ENCODE measurements at regions not wholly inside any gene's neighbourhood (a gene's known extent, or its start where the extent isn't known, plus 50 kb on each side); places are given as distances from the start of the nearest gene placed in this dataset.
A peak's percentile ranks its signal among the peaks of the same experiment; 100 is the strongest.

- no peak for DNase-seq (ENCODE audit: low read depth in 4 of 4, low spot score in 2 of 4)
Measured at GRCh38 chr1:98482611-98483010, 178.9 kb upstream of the SNX7 start.

GRCh38 chr1:98480271-98480670, 181.2 kb upstream of the SNX7 start:
- no peak for DNase-seq (ENCODE audit: low read depth in 4 of 4, low spot score in 2 of 4)

DNA sequence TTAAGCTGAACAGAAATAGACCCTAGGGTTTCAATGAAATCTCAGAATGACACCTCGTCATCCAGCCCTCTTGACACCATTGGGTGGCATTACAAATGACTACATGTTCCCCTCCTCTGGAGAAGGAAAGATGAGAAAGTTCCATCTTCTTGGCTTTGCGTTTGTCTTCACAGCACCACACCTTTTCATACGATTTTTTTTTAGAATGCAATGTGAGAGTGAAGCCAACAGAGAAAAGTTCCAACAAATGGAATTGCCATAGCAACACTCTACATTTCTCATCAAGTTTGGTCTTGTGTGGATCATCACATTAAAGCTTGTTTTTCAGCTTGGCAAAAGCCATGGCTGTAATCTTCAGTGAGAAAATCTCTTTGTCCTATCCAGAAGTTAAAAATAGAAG, 183.4 kb upstream of the SNX7 start:
- no peak for DNase-seq (ENCODE audit: low read depth in 4 of 4, low spot score in 2 of 4)

GRCh38 chr1:98472878-98473277, 188.6 kb upstream of the SNX7 start:
- no peak for DNase-seq (ENCODE audit: low read depth in 4 of 4, low spot score in 2 of 4)

DNA sequence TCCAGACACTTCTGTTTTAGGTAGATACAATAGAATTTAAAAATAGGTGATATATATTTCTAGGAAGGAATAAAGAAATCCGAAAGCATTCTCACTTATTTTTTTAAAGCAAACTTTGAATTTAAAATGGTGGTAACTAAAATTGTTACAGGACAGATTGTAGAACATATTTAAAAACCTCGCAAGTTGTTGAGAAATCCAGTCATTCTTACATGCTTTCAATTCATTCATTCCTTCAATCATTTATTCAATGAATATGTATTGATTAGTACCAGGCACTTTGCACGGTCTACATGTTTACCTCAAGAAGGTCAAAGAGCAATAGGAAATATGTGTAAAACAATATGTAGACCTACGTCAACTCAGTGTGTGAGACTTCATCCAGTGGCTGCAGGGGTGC, 189.9 kb upstream of the SNX7 start:
- no peak for DNase-seq (ENCODE audit: low read depth in 4 of 4, low spot score in 2 of 4)

GRCh38 chr1:98468111-98468717, 193.3 kb upstream of the SNX7 start:
- peak in 3 of 4 donors; percentile 4 to 29 (median 5) for DNase-seq (ENCODE audit: low read depth in 4 of 4, low spot score in 2 of 4)

- DNase-seq (ENCODE audit: low read depth in 4 of 4, low spot score in 2 of 4) = no peak
Measured at GRCh38 chr1:98467586-98467985, 193.9 kb upstream of the SNX7 start.

DNA sequence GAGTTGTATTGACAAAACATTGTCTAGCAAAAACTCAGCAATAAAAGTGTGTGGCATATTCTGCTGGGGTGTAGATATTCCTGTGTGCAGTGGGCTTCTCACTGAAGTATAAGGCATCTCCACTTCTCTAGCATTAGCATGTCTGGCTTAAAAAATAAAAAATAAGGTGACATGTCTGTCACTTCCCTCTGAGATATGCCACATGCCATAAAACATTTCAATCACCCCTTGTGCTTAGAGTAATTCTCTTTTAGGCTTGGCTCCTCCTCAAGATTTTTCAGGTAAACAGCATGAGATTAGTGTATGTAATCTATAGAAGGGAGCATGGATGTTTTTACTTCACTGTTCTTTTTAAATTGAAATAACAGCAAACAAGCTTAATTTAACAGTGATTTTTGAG, 194.4 kb upstream of the SNX7 start:
- no peak for DNase-seq (ENCODE audit: low read depth in 4 of 4, low spot score in 2 of 4)

DNA sequence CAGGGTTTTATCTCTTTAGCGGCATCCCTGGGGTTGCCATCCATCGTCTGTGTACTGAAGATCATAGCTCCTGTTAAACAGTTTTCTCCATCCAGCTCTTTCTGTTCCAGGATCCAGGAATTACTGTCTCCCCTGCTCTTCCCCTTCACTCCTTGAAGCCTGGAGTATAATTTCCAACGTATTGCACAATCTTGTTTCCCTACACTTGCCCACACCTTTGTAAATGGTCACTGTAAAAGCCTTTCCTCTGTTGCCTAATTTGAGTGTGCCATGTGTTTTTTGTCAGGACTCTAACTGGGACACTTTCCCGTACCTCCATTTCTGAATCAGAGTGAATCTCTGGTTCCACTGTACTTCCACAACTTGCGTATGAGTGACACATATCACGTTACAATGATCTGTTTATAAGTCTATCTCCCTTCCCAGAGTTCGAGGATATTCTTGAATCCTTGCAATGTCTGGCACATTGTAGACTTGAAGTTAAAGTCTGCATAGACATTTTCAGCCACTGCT, 199.6 kb upstream of the SNX7 start:
- no peak for DNase-seq (ENCODE audit: low read depth in 4 of 4, low spot score in 2 of 4)

- DNase-seq (ENCODE audit: low read depth in 4 of 4, low spot score in 2 of 4) = no peak
Measured at GRCh38 chr1:98460136-98460535, 201.4 kb upstream of the SNX7 start.

DNA sequence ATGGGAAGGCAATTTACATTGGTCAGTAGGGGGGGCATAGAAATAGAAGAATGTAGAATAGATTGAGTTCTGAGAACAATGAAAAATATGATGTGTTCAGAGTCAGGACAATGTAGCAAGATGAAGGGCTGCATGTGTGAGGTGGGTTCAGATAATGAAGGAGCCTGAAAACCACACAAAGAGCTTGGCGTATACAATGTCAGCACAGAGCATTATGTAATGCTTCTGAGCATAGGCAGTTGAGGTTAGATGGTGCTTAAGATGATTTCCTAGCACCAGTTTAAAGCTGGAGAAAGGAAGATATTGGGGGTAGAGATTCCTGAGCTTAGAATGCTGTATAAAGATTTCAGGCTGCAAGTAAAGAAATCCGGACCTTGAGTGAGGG, 202.0 kb upstream of the SNX7 start:
- no peak for DNase-seq (ENCODE audit: low read depth in 4 of 4, low spot score in 2 of 4)

DNA sequence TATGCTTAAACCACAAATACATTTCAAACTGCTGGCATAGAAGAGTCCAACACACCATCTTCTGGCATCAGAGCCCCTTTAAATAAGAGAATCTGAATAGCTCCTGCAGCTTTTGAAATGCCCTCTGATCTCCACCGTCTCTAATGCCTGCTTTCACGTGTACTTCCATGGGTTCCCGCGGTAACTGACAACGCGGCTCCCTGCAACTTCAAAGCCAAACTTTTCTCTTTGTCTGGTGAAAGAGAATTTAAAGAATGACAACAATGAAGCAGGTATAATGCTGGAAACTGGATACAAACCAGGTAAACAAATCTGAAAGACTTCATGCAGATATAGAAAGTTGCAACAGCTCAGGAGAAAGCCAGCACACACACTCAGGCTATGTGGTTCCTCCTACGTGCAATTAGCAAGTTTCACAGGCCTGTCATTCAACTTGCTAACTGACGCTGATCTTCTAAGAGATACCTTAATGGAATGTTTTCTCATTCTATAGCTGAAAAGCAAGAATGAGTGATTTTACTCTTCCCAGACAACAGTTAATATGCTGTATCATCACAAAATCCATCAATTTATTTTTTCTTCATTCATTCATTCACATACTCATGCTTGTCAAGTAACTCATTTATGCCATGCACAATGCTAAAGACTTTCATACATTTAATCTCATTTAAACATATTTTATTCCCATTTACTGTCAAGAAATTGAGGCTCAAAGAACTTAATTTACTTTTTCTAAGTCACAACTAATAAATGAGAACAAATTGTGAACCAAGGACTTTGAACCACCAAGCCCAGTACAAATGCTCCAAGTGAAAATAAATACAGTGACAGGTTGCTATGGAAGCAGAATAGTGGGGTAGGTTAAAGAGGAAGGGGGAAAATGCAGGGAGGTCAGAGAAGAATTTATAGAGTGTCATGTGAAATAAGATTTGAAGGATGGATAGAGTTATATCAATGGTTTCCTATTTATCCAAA, 202.7 kb upstream of the SNX7 start:
- DNase-seq (ENCODE audit: low read depth in 4 of 4, low spot score in 2 of 4) = no peak

GRCh38 chr1:98457248-98457647, 204.3 kb upstream of the SNX7 start:
- no peak for DNase-seq (ENCODE audit: low read depth in 4 of 4, low spot score in 2 of 4)

GRCh38 chr1:98454666-98455065, 206.9 kb upstream of the SNX7 start:
- DNase-seq (ENCODE audit: low read depth in 4 of 4, low spot score in 2 of 4) = no peak

- no peak for DNase-seq (ENCODE audit: low read depth in 4 of 4, low spot score in 2 of 4)
Measured at GRCh38 chr1:98453066-98453465, 208.5 kb upstream of the SNX7 start.

DNA sequence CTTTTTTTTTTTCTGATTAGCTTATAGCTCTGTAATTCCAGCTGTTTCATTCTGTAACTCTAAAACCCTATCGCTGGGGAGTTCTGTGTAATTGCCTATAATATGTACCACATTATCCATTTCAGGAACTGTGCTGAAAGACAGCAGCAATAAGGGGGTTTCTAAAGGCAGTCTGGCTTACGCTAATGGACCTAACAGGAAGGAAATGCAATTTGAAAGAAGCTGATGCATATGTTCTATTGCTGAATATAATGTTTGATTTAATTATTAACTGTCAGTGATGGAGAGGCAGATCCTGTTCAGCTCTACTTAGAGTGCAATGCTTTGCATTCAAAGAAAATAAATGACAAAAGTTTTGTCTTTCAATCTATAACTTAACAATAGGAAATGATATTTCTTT, 209.4 kb upstream of the SNX7 start:
- DNase-seq (ENCODE audit: low read depth in 4 of 4, low spot score in 2 of 4) = no peak

- DNase-seq (ENCODE audit: low read depth in 4 of 4, low spot score in 2 of 4) = no peak
Measured at GRCh38 chr1:98441281-98441680, 220.2 kb upstream of the SNX7 start.

DNA sequence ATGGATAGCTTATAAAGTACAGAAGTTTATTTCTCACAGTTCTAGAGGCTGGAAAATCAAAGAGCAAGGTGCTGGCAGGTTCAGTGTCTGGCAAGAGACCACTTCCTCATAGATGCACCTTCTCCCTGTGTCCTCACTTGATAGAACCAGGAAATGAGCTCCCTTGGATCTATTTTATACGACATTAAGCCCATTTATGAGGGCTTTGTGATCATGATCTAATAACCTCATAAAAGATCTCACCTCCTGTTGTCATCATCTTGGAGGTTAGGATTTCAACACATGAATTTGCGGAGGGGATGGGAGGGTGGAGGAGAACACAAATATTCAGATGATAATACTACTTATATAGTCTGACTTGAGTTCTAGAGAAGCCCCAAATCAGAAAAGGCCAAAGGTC, 222.1 kb upstream of the SNX7 start:
- DNase-seq (ENCODE audit: low read depth in 4 of 4, low spot score in 2 of 4) = no peak

DNA sequence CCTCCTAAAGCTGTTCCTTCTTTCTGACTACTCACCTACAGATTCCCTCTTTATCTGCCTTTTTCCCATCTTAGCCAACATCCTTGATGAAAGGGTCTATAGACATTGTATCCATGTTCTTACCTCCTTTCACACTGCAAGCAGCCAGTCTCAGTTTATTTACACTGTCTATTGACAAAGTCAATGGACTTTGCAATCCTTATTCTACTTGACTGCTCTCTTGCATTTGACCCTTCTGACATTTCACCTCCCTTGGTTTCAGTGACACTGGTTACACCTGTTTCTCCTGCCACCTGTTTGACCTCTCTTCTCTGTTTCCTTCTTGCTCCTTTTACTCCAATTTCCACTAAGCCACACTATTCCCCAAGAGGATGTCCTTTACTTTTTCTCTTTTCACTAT, 224.0 kb upstream of the SNX7 start:
- no peak for DNase-seq (ENCODE audit: low read depth in 4 of 4, low spot score in 2 of 4)

- DNase-seq (ENCODE audit: low read depth in 4 of 4, low spot score in 2 of 4) = no peak
Measured at GRCh38 chr1:98437011-98437410, 224.5 kb upstream of the SNX7 start.

DNA sequence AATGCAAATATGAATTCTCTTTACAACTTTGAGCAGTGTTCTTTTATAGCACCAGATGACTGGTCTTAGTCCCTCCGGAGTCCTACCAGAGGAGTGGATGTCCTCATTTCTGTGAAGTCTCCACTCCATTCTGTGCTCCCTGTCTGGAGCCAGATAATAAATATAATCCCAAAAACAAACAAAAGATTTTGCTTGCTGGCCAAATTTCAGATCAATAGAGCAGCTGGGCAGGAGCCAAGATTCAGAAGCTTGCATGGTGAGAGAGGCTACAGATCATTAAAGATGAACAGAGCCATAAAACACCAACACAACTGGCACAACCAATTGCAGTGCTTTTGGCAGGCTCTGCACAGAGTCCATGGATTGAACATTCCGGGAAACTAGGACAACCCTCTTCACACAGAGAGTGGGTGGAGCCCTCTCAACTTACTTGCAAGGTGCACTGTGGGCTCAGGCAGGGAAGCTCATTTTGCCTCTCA, 231.5 kb upstream of the SNX7 start:
- no peak for DNase-seq (ENCODE audit: low read depth in 4 of 4, low spot score in 2 of 4)

DNA sequence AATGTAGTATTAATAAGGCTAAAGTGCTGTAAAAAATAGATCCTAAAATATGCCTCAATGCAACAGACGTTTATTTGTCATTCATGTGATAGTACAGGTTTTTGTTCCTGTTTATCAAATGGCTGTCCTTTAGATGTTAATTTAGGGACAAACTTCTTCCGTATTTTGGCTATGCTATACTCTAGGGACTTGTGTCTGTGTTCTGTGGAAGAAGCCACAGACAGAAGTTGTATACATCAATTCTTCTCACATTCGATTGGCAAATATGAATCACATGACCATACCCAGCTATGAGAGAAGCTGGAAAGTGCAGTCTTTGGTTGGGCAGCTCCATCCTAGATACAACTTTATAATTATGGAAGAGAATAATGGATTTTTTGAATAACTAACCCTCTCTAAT, 232.7 kb upstream of the SNX7 start:
- DNase-seq (ENCODE audit: low read depth in 4 of 4, low spot score in 2 of 4) = no peak

All from left renal cortex interstitium (tissue), 4 donors.